ENCODE measurements at regions not wholly inside any gene's neighbourhood (a gene's known extent, or its start where the extent isn't known, plus 50 kb on each side); places are given as distances from the start of the nearest gene placed in this dataset.

GRCh38 chr4:28358606-28359005 lies 1498.0 kb downstream of the STIM2 start:
- no peak for DNase-seq (ENCODE audit: extremely low spot score)
- no peak for TF ChIP-seq TARDBP (IDR thresholded peaks at IDR 0.05)
- no peak for TF ChIP-seq FOXK2 (IDR thresholded peaks at IDR 0.05)
- no peak for TF ChIP-seq SP1 (IDR thresholded peaks at IDR 0.05)
- TF ChIP-seq NFRKB (IDR thresholded peaks at IDR 0.05): no peak
- no peak for TF ChIP-seq PKNOX1 (IDR thresholded peaks at IDR 0.05)
- no peak for TF ChIP-seq FOXM1 (IDR thresholded peaks at IDR 0.05; ENCODE audit: borderline replicate concordance)
- TF ChIP-seq ELF4 (IDR thresholded peaks at IDR 0.05): no peak
- TF ChIP-seq BHLHE40 (IDR thresholded peaks at IDR 0.05; ENCODE audit: borderline replicate concordance): no peak
- TF ChIP-seq ARNT (IDR thresholded peaks at IDR 0.05): no peak
- no peak for TF ChIP-seq ZNF384 (IDR thresholded peaks at IDR 0.05)
- no peak for TF ChIP-seq HDGF (IDR thresholded peaks at IDR 0.05; ENCODE audit: borderline replicate concordance)
- TF ChIP-seq CTBP1 (IDR thresholded peaks at IDR 0.05; ENCODE audit: borderline replicate concordance): no peak
- TF ChIP-seq FOXA1 (IDR thresholded peaks at IDR 0.05): no peak
- ChIA-PET POLR2A (no interaction called here), CTCF (no interaction called here)

GRCh38 chr4:28360681-28361080 lies 1500.0 kb downstream of the STIM2 start:
- CTCF ChIA-PET: no interaction called here
- POLR2A ChIA-PET: no interaction called here
- TF ChIP-seq SUZ12 (IDR thresholded peaks at IDR 0.05): no peak
- no peak for TF ChIP-seq FOXA1 (IDR thresholded peaks at IDR 0.05)
- TF ChIP-seq SP1 (IDR thresholded peaks at IDR 0.05): no peak
- TF ChIP-seq FOXK2 (IDR thresholded peaks at IDR 0.05): no peak
- TF ChIP-seq FOXM1 (IDR thresholded peaks at IDR 0.05; ENCODE audit: borderline replicate concordance): no peak
- no peak for TF ChIP-seq TARDBP (IDR thresholded peaks at IDR 0.05)
- TF ChIP-seq L3MBTL2 (conservative IDR thresholded peaks at IDR 0.05): no peak
- TF ChIP-seq HDGF (IDR thresholded peaks at IDR 0.05; ENCODE audit: borderline replicate concordance): no peak
- no peak for TF ChIP-seq ZNF384 (IDR thresholded peaks at IDR 0.05)
- no peak for TF ChIP-seq CTBP1 (IDR thresholded peaks at IDR 0.05; ENCODE audit: borderline replicate concordance)
- no peak for TF ChIP-seq BHLHE40 (IDR thresholded peaks at IDR 0.05; ENCODE audit: borderline replicate concordance)
- no peak for TF ChIP-seq PKNOX1 (IDR thresholded peaks at IDR 0.05)
- no peak for TF ChIP-seq ARNT (IDR thresholded peaks at IDR 0.05)
- no peak for TF ChIP-seq NFRKB (IDR thresholded peaks at IDR 0.05)
- DNase-seq (ENCODE audit: extremely low spot score): no peak

GRCh38 chr4:28362169-28362568 lies 1501.5 kb downstream of the STIM2 start:
- POLR2A ChIA-PET: no interaction called here
- TF ChIP-seq BHLHE40 (IDR thresholded peaks at IDR 0.05; ENCODE audit: borderline replicate concordance): no peak
- TF ChIP-seq FOXA1 (IDR thresholded peaks at IDR 0.05): no peak
- no peak for TF ChIP-seq CTBP1 (IDR thresholded peaks at IDR 0.05; ENCODE audit: borderline replicate concordance)
- TF ChIP-seq PKNOX1 (IDR thresholded peaks at IDR 0.05): no peak
- TF ChIP-seq ELF4 (IDR thresholded peaks at IDR 0.05): no peak
- TF ChIP-seq FOXK2 (IDR thresholded peaks at IDR 0.05): no peak
- TF ChIP-seq TARDBP (IDR thresholded peaks at IDR 0.05): no peak
- TF ChIP-seq SUZ12 (IDR thresholded peaks at IDR 0.05): no peak
- TF ChIP-seq NFRKB (IDR thresholded peaks at IDR 0.05): no peak
- TF ChIP-seq HDGF (IDR thresholded peaks at IDR 0.05; ENCODE audit: borderline replicate concordance): no peak
- no peak for TF ChIP-seq FOXM1 (IDR thresholded peaks at IDR 0.05; ENCODE audit: borderline replicate concordance)
- no peak for TF ChIP-seq LEF1 (IDR thresholded peaks at IDR 0.05; ENCODE audit: borderline replicate concordance)
- DNase-seq (ENCODE audit: extremely low spot score): no peak
- CTCF ChIA-PET: no interaction called here

GRCh38 chr4:28369499-28369898 lies 1508.9 kb downstream of the STIM2 start:
- no peak for DNase-seq (ENCODE audit: extremely low spot score)
- POLR2A ChIA-PET: no interaction called here

GRCh38 chr4:28373191-28373590 lies 1512.5 kb downstream of the STIM2 start:
- DNase-seq (ENCODE audit: extremely low spot score): no peak
- ChIA-PET CTCF (no interaction called here), POLR2A (no interaction called here)
- TF ChIP-seq SP1 (IDR thresholded peaks at IDR 0.05): no peak
- TF ChIP-seq BHLHE40 (IDR thresholded peaks at IDR 0.05; ENCODE audit: borderline replicate concordance): no peak
- no peak for TF ChIP-seq CTBP1 (IDR thresholded peaks at IDR 0.05; ENCODE audit: borderline replicate concordance)
- no peak for TF ChIP-seq ARNT (IDR thresholded peaks at IDR 0.05)
- TF ChIP-seq FOXM1 (IDR thresholded peaks at IDR 0.05; ENCODE audit: borderline replicate concordance): no peak
- TF ChIP-seq TARDBP (IDR thresholded peaks at IDR 0.05): no peak
- TF ChIP-seq ZNF384 (IDR thresholded peaks at IDR 0.05): no peak
- no peak for TF ChIP-seq L3MBTL2 (conservative IDR thresholded peaks at IDR 0.05)
- TF ChIP-seq ELF4 (IDR thresholded peaks at IDR 0.05): no peak

More at GRCh38 chr4:28369499-28369898, 1508.9 kb downstream of the STIM2 start:
- TF ChIP-seq ZNF384 (IDR thresholded peaks at IDR 0.05) (no peak), TARDBP (IDR thresholded peaks at IDR 0.05) (no peak), L3MBTL2 (conservative IDR thresholded peaks at IDR 0.05) (no peak), LEF1 (IDR thresholded peaks at IDR 0.05; ENCODE audit: borderline replicate concordance) (no peak), ELF4 (IDR thresholded peaks at IDR 0.05) (no peak), FOXA1 (IDR thresholded peaks at IDR 0.05) (no peak)
- CTCF ChIA-PET: no interaction called here

GRCh38 chr4:28373601-28374000 lies 1513.0 kb downstream of the STIM2 start:
- DNase-seq (ENCODE audit: extremely low spot score): no peak
- POLR2A ChIA-PET: no interaction called here
- CTCF ChIA-PET: no interaction called here
- TF ChIP-seq CTBP1 (IDR thresholded peaks at IDR 0.05; ENCODE audit: borderline replicate concordance): no peak
- TF ChIP-seq NFRKB (IDR thresholded peaks at IDR 0.05): no peak
- no peak for TF ChIP-seq PKNOX1 (IDR thresholded peaks at IDR 0.05)

Data from HEK293T (cell line).